ENCODE measurements at regions not wholly inside any gene's neighbourhood (a gene's known extent, or its start where the extent isn't known, plus 50 kb on each side); places are given as distances from the start of the nearest gene placed in this dataset.

DNA sequence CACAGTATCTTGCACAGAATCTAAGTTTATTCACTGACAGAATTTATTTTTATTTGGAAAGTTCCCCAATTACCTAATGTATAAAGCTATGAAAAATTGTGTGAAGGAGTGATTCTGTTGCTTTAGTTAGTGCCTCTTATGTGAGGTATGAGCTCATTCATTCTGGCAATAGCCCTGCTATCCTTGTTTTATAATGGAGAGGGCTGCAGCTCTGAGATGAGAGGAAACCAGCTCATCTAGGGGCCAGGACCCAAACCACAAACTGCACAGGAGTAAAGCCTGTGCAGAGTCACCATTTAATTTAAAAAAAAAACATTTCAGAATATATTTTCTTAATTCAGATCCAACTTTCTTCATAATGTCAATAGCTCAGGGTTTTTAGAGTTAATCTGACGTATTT, 383.0 kb downstream of the TMEM182 start:
- Histone ChIP-seq H3K4me1 (ENCODE audit: control insufficient read depth in 2 of 2, insufficient read depth in 2 of 2, low read length in 2 of 2) (no peaks in the 10 kb centered on the region), H3K27me3 (ENCODE audit: control insufficient read depth in 2 of 2, insufficient read depth in 1 of 2, low read length in 1 of 2) (no peaks in the 10 kb centered on the region), H3K27ac (ENCODE audit: low read depth in 1 of 2, low read length in 1 of 2) (no peak overlapping the region), H3K36me3 (ENCODE audit: control insufficient read depth in 2 of 2, insufficient read depth in 2 of 2, low read length in 1 of 2) (no peaks in the 10 kb centered on the region), H3K4me3 (ENCODE audit: low read length in 2 of 2) (no peak overlapping the region), H3K9me3 (ENCODE audit: control insufficient read depth in 2 of 2, insufficient read depth in 1 of 2, low read length in 1 of 2) (no peaks in the 10 kb centered on the region)
- 0% methylated on average over 1 of the region's 1 CpG for WGBS
- no peak for DNase-seq (ENCODE audit: low read depth in 6 of 9, low spot score in 9 of 9)

DNA sequence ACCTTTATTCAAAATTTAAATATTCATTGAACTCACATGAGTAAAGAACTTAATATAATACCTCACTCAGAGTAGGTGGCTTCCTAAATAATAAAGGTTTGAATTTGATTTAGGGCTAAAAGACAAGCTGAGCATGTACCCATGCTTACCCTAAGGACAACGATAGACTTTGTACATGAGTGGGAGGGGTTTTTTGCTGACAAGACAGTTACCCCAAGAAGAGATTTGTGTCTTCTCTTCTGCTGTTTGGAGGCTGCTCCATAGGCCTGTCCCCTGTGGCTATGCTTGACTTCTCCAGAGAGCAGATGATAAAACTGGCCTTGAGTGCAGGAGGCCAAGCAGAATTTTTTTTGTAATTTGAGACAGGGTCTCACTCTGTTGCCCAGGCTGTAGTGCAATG, 383.9 kb downstream of the TMEM182 start:
- no peaks in the 10 kb centered on the region for H3K36me3 ChIP-seq (ENCODE audit: control insufficient read depth in 2 of 2, insufficient read depth in 2 of 2, low read length in 1 of 2)
- 95% methylated on average over 1 of the region's 1 CpG for WGBS
- no peaks in the 10 kb centered on the region for H3K9me3 ChIP-seq (ENCODE audit: control insufficient read depth in 2 of 2, insufficient read depth in 1 of 2, low read length in 1 of 2)
- no peak for DNase-seq (ENCODE audit: low read depth in 6 of 9, low spot score in 9 of 9)
- H3K27me3 ChIP-seq (ENCODE audit: control insufficient read depth in 2 of 2, insufficient read depth in 1 of 2, low read length in 1 of 2), result no peaks in the 10 kb centered on the region
- no peaks in the 10 kb centered on the region for H3K4me1 ChIP-seq (ENCODE audit: control insufficient read depth in 2 of 2, insufficient read depth in 2 of 2, low read length in 2 of 2)
- H3K27ac ChIP-seq (ENCODE audit: low read depth in 1 of 2, low read length in 1 of 2), result no peak overlapping the region
- no peak overlapping the region for H3K4me3 ChIP-seq (ENCODE audit: low read length in 2 of 2)

DNA sequence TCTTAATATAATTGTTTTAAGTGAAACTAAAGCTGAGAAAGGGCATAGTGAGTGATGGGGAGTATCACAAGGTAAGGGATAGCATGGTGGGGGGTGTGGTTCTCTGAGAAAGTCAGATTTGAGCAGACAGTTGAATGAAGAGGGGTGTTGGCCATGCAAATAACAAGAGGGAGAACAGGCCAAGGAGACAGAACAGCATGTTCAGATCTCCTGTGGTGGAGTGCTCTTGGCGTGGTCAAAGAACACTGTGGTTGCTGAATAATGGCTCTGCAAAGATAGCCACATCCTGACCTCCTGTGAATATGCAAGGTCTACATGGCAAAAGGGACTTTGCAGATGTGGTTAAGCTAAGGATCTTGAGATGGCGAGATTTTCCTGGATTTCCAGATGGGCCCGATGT, 389.2 kb downstream of the TMEM182 start:
- H3K27me3 ChIP-seq (ENCODE audit: control insufficient read depth in 2 of 2, insufficient read depth in 1 of 2, low read length in 1 of 2), result no peaks in the 10 kb centered on the region
- DNase-seq (ENCODE audit: low read depth in 6 of 9, low spot score in 9 of 9), result no peak
- H3K27ac ChIP-seq (ENCODE audit: low read depth in 1 of 2, low read length in 1 of 2), result no peak overlapping the region
- no peak overlapping the region for H3K4me3 ChIP-seq (ENCODE audit: low read length in 2 of 2)
- WGBS, result 90% methylated on average over 3 of the region's 3 CpGs
- no peaks in the 10 kb centered on the region for H3K36me3 ChIP-seq (ENCODE audit: control insufficient read depth in 2 of 2, insufficient read depth in 2 of 2, low read length in 1 of 2)
- no peaks in the 10 kb centered on the region for H3K4me1 ChIP-seq (ENCODE audit: control insufficient read depth in 2 of 2, insufficient read depth in 2 of 2, low read length in 2 of 2)
- H3K9me3 ChIP-seq (ENCODE audit: control insufficient read depth in 2 of 2, insufficient read depth in 1 of 2, low read length in 1 of 2), result no peaks in the 10 kb centered on the region

GRCh38 chr2:103152556-103152955, 390.7 kb downstream of the TMEM182 start:
- Histone ChIP-seq H3K27ac (ENCODE audit: low read depth in 1 of 2, low read length in 1 of 2) (no peak overlapping the region), H3K4me3 (ENCODE audit: low read length in 2 of 2) (no peak overlapping the region), H3K36me3 (ENCODE audit: control insufficient read depth in 2 of 2, insufficient read depth in 2 of 2, low read length in 1 of 2) (no peaks in the 10 kb centered on the region), H3K4me1 (ENCODE audit: control insufficient read depth in 2 of 2, insufficient read depth in 2 of 2, low read length in 2 of 2) (no peaks in the 10 kb centered on the region), H3K27me3 (ENCODE audit: control insufficient read depth in 2 of 2, insufficient read depth in 1 of 2, low read length in 1 of 2) (no peaks in the 10 kb centered on the region), H3K9me3 (ENCODE audit: control insufficient read depth in 2 of 2, insufficient read depth in 1 of 2, low read length in 1 of 2) (no peaks in the 10 kb centered on the region)
- no peak for DNase-seq (ENCODE audit: low read depth in 6 of 9, low spot score in 9 of 9)
- WGBS, result 90% methylated on average over 2 of the region's 2 CpGs

DNA sequence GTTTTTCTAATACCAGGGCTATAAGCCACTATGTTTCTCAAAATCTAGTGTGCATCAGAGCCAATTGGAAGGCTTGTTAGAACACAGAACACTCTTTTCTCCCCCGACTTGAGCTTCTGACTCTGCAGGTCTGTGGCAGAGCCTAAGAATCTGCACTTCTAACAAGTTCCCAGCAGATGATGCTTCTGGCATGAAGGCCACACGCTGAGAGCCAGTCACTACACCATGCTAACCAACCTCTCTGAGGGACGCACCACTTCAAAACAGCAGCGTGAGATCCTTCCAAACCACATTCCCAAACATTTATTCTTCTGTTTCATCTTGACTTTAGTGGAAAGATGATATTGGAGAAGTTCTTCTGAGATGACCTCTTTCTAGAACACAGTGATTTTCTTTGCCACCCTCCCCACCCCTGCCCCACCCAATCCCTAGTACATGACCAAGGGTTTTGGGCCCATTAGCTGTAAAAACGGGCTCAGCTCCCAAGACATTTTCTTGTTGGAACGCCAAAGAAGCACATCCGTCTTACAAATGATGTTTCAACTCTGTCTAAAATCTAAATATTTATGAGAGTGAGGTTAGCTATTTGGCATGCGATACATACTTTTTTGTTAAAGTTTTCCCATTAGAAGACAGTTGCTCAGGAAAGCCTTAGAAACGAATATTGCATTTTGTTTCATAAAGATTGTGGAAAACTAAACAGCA, 391.9 kb downstream of the TMEM182 start:
- 85% methylated on average over 9 of the region's 9 CpGs for WGBS
- DNase-seq (ENCODE audit: low read depth in 6 of 9, low spot score in 9 of 9), result no peak

DNA sequence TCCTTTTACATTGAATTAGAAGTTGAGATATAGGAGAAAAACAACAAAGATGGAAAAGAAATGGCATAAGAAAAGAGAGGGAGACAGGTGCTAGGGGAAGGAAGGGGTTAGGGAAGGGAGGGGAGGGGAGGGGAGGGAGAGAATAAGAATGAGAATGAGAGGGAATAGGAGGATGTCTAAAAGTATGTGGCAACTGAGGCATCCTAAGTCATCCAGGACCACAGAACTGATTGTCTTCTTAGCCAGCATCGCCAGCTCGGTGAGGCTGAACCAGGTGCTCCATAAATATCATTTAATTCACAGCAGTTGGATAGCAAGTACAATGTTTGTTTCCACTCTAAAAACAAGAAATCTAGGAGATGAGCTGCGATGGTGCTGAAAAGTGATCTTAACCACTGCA, 393.5 kb downstream of the TMEM182 start:
- no peak overlapping the region for H3K4me3 ChIP-seq (ENCODE audit: low read length in 2 of 2)
- H3K27me3 ChIP-seq (ENCODE audit: control insufficient read depth in 2 of 2, insufficient read depth in 1 of 2, low read length in 1 of 2), result no peaks in the 10 kb centered on the region
- no peaks in the 10 kb centered on the region for H3K36me3 ChIP-seq (ENCODE audit: control insufficient read depth in 2 of 2, insufficient read depth in 2 of 2, low read length in 1 of 2)
- WGBS, result 96% methylated on average over 3 of the region's 3 CpGs
- H3K27ac ChIP-seq (ENCODE audit: low read depth in 1 of 2, low read length in 1 of 2), result no peak overlapping the region
- no peak for DNase-seq (ENCODE audit: low read depth in 6 of 9, low spot score in 9 of 9)
- no peaks in the 10 kb centered on the region for H3K4me1 ChIP-seq (ENCODE audit: control insufficient read depth in 2 of 2, insufficient read depth in 2 of 2, low read length in 2 of 2)
- H3K9me3 ChIP-seq (ENCODE audit: control insufficient read depth in 2 of 2, insufficient read depth in 1 of 2, low read length in 1 of 2), result no peaks in the 10 kb centered on the region

More for the DNA sequence above, 391.9 kb downstream of the TMEM182 start:
- H3K4me1 ChIP-seq (ENCODE audit: control insufficient read depth in 2 of 2, insufficient read depth in 2 of 2, low read length in 2 of 2), result no peaks in the 10 kb centered on the region
- no peaks in the 10 kb centered on the region for H3K9me3 ChIP-seq (ENCODE audit: control insufficient read depth in 2 of 2, insufficient read depth in 1 of 2, low read length in 1 of 2)
- no peak overlapping the region for H3K4me3 ChIP-seq (ENCODE audit: low read length in 2 of 2)
- no peak overlapping the region for H3K27ac ChIP-seq (ENCODE audit: low read depth in 1 of 2, low read length in 1 of 2)
- H3K27me3 ChIP-seq (ENCODE audit: control insufficient read depth in 2 of 2, insufficient read depth in 1 of 2, low read length in 1 of 2), result no peaks in the 10 kb centered on the region
- H3K36me3 ChIP-seq (ENCODE audit: control insufficient read depth in 2 of 2, insufficient read depth in 2 of 2, low read length in 1 of 2), result no peaks in the 10 kb centered on the region

- Histone ChIP-seq H3K4me3 (ENCODE audit: low read length in 2 of 2) (no peak overlapping the region), H3K4me1 (ENCODE audit: control insufficient read depth in 2 of 2, insufficient read depth in 2 of 2, low read length in 2 of 2) (no peaks in the 10 kb centered on the region), H3K9me3 (ENCODE audit: control insufficient read depth in 2 of 2, insufficient read depth in 1 of 2, low read length in 1 of 2) (no peaks in the 10 kb centered on the region), H3K27ac (ENCODE audit: low read depth in 1 of 2, low read length in 1 of 2) (no peak overlapping the region), H3K36me3 (ENCODE audit: control insufficient read depth in 2 of 2, insufficient read depth in 2 of 2, low read length in 1 of 2) (no peaks in the 10 kb centered on the region), H3K27me3 (ENCODE audit: control insufficient read depth in 2 of 2, insufficient read depth in 1 of 2, low read length in 1 of 2) (no peaks in the 10 kb centered on the region)
- DNase-seq (ENCODE audit: low read depth in 6 of 9, low spot score in 9 of 9), result no peak
- 69% methylated on average over 3 of the region's 3 CpGs for WGBS
Measured at GRCh38 chr2:103159018-103159417, 397.2 kb downstream of the TMEM182 start.

GRCh38 chr2:103161456-103162289, 399.8 kb downstream of the TMEM182 start:
- H3K27me3 ChIP-seq (ENCODE audit: control insufficient read depth in 2 of 2, insufficient read depth in 1 of 2, low read length in 1 of 2), result no peaks in the 10 kb centered on the region
- no peaks in the 10 kb centered on the region for H3K4me1 ChIP-seq (ENCODE audit: control insufficient read depth in 2 of 2, insufficient read depth in 2 of 2, low read length in 2 of 2)
- 57% methylated on average over 7 of the region's 7 CpGs for WGBS
- peak in 3 of 9 donors; percentile 1 to 25 (median 1) for DNase-seq (ENCODE audit: low read depth in 6 of 9, low spot score in 9 of 9)
- no peak overlapping the region for H3K4me3 ChIP-seq (ENCODE audit: low read length in 2 of 2)
- peak overlapping the region in 1 of 2 donors; percentile 11 for H3K27ac ChIP-seq (ENCODE audit: low read depth in 1 of 2, low read length in 1 of 2)
- H3K9me3 ChIP-seq (ENCODE audit: control insufficient read depth in 2 of 2, insufficient read depth in 1 of 2, low read length in 1 of 2), result no peaks in the 10 kb centered on the region
- H3K36me3 ChIP-seq (ENCODE audit: control insufficient read depth in 2 of 2, insufficient read depth in 2 of 2, low read length in 1 of 2), result no peaks in the 10 kb centered on the region

- Histone ChIP-seq H3K9me3 (ENCODE audit: control insufficient read depth in 2 of 2, insufficient read depth in 1 of 2, low read length in 1 of 2) (no peaks in the 10 kb centered on the region), H3K36me3 (ENCODE audit: control insufficient read depth in 2 of 2, insufficient read depth in 2 of 2, low read length in 1 of 2) (no peaks in the 10 kb centered on the region), H3K4me3 (ENCODE audit: low read length in 2 of 2) (no peak overlapping the region), H3K4me1 (ENCODE audit: control insufficient read depth in 2 of 2, insufficient read depth in 2 of 2, low read length in 2 of 2) (no peaks in the 10 kb centered on the region), H3K27ac (ENCODE audit: low read depth in 1 of 2, low read length in 1 of 2) (no peak overlapping the region), H3K27me3 (ENCODE audit: control insufficient read depth in 2 of 2, insufficient read depth in 1 of 2, low read length in 1 of 2) (no peaks in the 10 kb centered on the region)
- no peak for DNase-seq (ENCODE audit: low read depth in 6 of 9, low spot score in 9 of 9)
- WGBS, result 70% methylated on average over 5 of the region's 5 CpGs
Measured at GRCh38 chr2:103164748-103165147, 402.9 kb downstream of the TMEM182 start.

Data from thymus (tissue), 11 donors.